GM19463 (cell line): ENCODE measurements at regions not wholly inside any gene's neighbourhood (a gene's known extent, or its start where the extent isn't known, plus 50 kb on each side); places are given as distances from the start of the nearest gene placed in this dataset.

Source experiments
- ATAC-seq: cut with Tn5 transposase; IDR thresholded peaks from one replicate; pipeline ENCODE4 v1.9.1; 2021; ENCODE audit warnings: mild to moderate bottlenecking, moderate library complexity; ENCODE audit not compliant: unreplicated experiment

DNA sequence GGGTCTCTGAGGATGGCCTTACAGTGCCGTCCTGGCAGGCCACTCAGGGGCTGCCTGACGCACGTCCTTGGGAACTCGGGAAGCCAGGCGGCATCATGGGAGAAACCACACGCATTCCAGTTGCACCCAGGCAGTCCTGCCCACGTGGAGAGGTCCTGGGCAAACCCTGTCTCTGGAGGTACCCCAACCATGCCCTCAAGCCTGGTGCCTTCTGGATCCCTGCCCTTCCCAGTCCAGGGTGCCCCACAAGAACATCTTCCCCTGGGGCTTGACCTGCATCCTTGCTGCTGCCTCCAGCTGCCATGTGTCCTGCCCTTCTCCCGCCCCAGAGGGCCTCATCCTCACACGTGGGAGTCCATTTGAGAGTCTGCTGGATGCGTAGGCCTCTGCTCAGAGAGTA, 200.3 kb upstream of the PPP2R2D start:
- no peak for ATAC-seq

DNA sequence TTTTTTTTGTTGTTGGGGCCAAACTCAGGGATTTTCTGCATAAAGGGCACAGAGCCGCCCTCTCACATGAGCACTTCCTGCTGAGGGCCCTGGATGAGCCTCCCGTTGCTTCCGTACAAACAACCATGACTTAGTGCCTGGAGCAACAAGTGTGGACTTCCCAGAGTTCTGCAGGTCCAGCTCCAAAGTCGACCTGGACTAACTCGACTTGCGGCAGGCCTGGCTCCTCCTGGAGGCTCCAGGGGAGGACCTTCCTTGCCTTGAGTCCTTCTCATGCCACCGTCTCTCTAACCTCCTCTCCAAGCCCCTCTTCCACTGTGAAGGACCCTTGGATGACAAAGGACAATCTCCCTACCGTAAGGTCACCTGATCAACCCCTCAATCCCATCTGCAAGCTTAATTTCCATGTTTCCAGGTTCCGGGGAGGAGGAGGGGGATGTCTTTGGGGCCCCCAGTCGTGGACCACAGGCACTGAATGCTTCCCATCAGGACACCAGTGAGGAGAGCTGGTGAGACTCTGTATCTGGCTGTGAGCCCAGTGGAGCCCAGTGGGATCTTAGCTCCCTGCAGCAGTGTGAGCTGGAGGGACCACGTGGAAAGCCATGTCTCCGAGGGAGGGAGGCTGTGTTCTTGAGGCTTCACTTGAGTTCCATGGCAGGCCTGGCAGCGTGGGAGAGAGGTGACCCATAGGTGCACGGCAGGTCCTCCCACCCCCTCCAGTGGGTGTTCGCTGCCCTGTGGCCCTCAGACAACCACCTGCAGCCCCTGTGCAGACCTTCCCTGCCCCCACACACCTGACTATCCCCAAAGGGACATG, 199.5 kb upstream of the PPP2R2D start:
- no peak for ATAC-seq

GRCh38 chr10:131702531-131703356, 198.1 kb upstream of the PPP2R2D start:
- ATAC-seq = no peak

- no peak for ATAC-seq
These were observed 197.3 kb upstream of the PPP2R2D start for GRCh38 chr10:131703541-131703940.

GRCh38 chr10:131703941-131704340, 196.9 kb upstream of the PPP2R2D start:
- ATAC-seq = no peak

- ATAC-seq = no peak
These were observed 194.3 kb upstream of the PPP2R2D start for GRCh38 chr10:131706476-131706875.

- no peak for ATAC-seq
These were observed 193.9 kb upstream of the PPP2R2D start for GRCh38 chr10:131706952-131707351.

DNA sequence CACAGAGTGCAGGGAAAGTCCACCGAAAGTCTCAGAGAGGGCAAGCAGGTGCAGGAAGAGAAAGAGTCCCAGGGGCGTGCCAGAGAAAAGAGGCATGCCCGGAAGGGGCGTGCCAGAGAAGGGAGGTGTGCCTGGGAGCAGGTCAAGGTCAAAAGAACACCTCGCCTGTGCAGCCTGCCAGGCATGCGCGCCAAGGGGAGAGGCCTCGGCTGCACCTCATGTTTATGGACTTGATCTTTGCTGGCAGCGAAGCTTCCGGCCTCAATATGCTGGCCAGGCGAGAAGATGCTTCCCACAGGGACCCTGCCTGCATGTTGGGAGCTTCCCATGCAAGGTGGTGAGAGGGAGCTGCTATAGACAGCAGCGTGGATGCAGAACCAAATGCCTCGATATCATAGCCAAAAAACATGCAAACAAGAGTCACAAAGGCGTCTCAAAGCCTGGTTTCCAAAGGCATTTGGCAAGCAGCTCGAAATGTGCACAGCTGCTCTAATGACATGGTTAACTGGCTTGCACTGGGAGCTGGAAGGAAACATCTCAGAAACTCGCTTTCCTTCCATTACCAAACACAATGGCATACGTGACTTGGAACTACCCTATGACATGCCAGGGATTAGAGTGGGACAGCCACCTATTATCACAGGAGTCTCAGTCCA, 192.5 kb upstream of the PPP2R2D start:
- ATAC-seq = no peak

GRCh38 chr10:131710142-131710861, 190.5 kb upstream of the PPP2R2D start:
- ATAC-seq = no peak

DNA sequence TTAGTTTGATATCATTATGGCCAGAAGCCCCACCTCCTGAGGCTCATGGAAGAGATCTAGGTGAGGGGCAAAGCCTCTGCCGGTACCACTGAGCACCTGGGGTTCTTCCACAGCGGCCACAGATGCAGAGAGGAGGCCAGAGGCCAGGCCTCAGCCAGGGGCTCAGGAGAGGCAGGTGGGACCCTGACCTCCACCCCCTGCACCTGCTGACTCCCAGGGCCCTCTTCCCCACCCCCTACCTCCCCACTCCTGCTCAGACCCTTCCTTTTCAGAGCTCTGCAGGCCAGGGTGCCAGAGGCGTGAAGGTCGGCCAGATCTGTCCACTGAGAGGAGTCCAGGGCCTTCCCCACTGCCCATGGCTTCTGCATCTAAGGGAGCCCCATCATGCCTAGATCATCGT, 178.7 kb upstream of the PPP2R2D start:
- no peak for ATAC-seq

GRCh38 chr10:131722525-131723264, 178.1 kb upstream of the PPP2R2D start:
- ATAC-seq = no peak

DNA sequence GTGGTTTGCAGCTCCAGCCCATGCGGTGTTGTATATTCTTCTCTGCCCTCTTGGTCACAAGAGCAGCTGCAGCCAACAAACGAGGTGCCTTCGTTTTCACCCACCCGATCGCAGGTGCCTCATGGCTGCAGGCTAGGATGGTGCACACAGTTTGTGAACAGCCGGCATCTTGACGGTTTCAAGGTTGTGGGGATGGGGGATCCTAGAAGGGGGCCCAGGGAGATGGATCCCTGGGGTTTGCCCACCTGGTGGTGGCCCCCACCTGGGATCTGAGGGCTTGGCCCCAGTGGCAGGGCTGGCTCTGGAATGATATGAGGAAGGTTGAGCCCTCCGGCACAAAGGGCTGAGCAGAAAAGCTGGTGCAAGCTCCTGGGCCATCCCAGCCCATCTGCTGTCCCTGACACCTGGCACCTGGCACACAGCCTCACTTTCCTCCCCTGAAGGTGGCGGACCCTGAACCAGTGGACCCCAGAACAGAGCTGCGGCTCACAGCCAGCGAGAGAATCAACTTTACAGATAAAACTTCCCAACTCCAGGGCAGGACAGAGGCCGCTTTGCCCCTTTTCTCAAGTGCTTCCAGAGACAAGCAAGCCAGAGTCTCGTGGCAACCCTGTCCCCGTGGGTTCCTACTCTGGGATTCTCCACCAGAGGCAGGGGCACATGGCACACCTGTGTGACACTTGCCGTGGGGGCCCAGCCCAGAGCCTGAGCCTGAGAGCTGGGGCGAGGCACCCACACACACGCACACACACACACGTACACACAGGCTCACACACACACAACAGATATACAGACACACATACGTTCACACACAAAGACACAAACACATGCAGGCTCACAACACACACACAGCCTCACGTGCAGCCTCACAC, 177.3 kb upstream of the PPP2R2D start:
- no peak for ATAC-seq

GRCh38 chr10:131724169-131724545, 176.7 kb upstream of the PPP2R2D start:
- ATAC-seq = no peak

DNA sequence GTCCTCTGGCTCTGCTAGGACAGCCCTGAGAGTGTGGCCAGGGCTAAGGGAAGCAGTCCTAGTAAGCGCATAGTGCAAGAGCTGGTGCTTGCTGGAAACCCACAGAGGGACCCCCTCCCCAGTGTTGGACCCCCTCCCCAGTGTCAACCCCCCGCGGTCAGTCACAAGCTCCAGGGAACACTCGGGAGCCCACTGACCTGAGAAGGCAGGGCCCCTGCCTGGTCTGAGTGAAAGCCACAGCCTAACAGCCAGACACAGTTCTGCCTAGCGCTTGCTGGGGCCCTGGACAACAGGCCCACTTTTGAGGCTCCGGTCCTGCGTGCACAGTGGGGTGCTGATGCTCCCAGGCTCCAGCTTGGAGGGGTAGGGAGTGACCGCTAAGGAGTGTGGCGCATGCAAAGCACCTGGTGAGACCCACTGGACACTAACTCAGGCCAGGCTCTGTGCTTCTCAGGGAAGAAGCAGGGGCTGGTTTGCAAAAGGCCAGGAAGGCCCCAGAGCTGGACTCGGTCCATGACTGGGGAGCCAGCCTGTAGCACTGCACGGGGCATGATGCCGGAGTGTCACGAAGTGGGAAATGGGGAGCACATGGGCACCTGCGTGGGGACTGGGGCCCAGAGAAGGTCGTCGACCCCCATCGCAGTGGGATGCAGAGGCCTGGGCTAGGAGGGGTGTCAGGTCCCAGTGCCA, 175.8 kb upstream of the PPP2R2D start:
- ATAC-seq = no peak

DNA sequence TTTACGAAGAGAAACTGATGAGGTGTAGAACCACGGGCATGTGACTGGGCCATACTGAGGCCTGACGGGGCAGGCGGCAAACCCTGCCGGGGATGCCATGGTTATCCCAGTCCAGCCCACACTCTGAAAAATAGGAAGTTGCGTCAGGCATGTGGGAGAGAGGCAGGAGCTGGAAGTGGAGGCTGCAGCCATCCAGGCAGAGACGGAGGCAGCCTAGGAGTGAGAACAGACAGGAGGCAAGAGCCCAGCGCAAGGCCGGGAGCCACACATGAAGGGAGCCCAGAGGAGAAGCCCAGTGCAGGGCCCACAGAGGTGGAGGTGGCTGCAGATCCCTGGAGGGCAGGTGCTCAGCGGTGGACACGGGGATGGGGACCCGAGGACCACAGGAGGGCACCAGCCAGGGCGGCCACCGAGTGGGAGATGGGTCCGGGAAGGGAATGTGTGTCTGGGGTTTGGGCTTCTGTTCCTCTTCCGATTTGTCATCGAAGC, 175.2 kb upstream of the PPP2R2D start:
- ATAC-seq = no peak

DNA sequence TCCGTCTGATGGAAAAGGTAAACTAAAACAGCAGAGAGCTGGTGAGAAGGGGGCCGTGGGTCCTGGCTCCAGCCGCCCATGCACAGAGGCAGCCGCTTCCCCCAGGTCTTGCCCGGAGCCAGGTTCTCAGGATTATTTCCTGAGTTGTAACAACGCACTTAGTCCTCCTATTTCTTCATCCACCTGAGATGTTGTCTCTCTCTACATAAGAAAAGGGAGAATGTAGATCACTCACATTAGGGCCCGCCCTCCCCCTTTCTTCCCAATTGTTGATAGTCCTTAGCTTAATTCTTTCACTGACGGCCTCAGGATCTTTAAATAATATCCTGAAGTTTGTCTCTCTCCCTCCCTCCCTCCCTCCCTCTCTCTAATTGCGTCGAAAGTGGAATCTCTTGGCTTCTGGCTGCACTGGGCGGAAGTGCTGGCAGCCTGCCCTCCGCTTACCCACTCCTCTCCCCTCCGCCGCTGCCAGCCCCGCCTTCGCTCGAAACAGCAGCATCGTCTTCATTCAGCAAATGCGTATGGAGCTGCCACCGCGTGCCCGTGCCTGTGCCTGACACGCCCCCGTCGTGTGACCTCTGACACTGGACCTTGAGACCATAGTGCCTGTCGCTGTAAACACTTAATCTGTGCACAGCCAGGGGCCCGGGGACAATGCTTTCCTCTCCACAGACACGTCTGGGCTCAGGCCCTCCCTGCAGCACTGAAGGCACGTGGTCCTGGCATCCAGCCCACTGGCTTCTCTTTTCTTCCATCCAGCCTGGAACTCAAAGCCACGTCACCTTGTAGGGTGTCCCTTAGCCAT, 174.5 kb upstream of the PPP2R2D start:
- ATAC-seq = no peak

GRCh38 chr10:131726967-131727366, 173.8 kb upstream of the PPP2R2D start:
- ATAC-seq = no peak

- no peak for ATAC-seq
These were observed 173.2 kb upstream of the PPP2R2D start for GRCh38 chr10:131727560-131727959.
